NT2/D1 (cell line): ENCODE measurements at regions not wholly inside any gene's neighbourhood (a gene's known extent, or its start where the extent isn't known, plus 50 kb on each side); places are given as distances from the start of the nearest gene placed in this dataset.

Experiments
- DNase-seq: peaks from one replicate; pipeline ENCODE4 v3.0.0-alpha.2; 2011; ENCODE audit warnings: low read depth, low spot score
- H3K27me3 ChIP-seq: 2 replicates; pipeline ENCODE4 v1.6.0; 2011; ENCODE audit warnings: mild to moderate bottlenecking; ENCODE audit not compliant: insufficient read length, insufficient read depth
- H3K36me3 ChIP-seq: 2 replicates; pipeline ENCODE4 v1.6.1; 2011; ENCODE audit warnings: mild to moderate bottlenecking, low read length, mixed read lengths; ENCODE audit not compliant: insufficient read depth, insufficient read length
- H3K4me1 ChIP-seq: 2 replicates; pipeline ENCODE4 v1.5.1; 2011; ENCODE audit not compliant: insufficient read depth, insufficient read length
- H3K4me3 ChIP-seq: 2 replicates; pipeline ENCODE4 v1.5.1; 2011; ENCODE audit warnings: low read depth; ENCODE audit not compliant: insufficient read length
- H3K9ac ChIP-seq: 2 replicates; pipeline ENCODE4 v1.6.0; 2011; ENCODE audit warnings: low read depth; ENCODE audit not compliant: insufficient read length
- H3K9me3 ChIP-seq: 2 replicates; pipeline ENCODE4 v1.5.1; 2011; ENCODE audit warnings: mild to moderate bottlenecking, low read length; ENCODE audit not compliant: insufficient read depth
- SUZ12 ChIP-seq: IDR thresholded peaks from 2 replicates; pipeline ENCODE4 v1.6.1; 2011; ENCODE audit not compliant: insufficient read length, insufficient read depth; ENCODE audit errors: extremely low read depth
- YY1 ChIP-seq: IDR thresholded peaks from 2 replicates; pipeline ENCODE4 v1.6.1; 2011; ENCODE audit not compliant: insufficient read length, insufficient read depth
- ZNF274 ChIP-seq: IDR thresholded peaks from 2 replicates; pipeline ENCODE4 v1.6.1; 2011; ENCODE audit warnings: mild to moderate bottlenecking, low read depth, low read length

- Histone ChIP-seq H3K9ac (no peak overlapping the region), H3K9me3 (0 out of 2 replicates have a peak, but pooled peaks cover 4% of the 10 kb centered on the region), H3K27me3 (no peaks in the 10 kb centered on the region), H3K36me3 (no peaks in the 10 kb centered on the region), H3K4me3 (no peak overlapping the region), H3K4me1 (no peaks in the 10 kb centered on the region)
- DNase-seq = peak; percentile 42
- TF ChIP-seq YY1 (no peak), SUZ12 (no peak), ZNF274 (no peak)
Measured at GRCh38 chr7:15007507-15007906, 105.0 kb upstream of the DGKB start.

GRCh38 chr7:15005672-15006071 lies 103.1 kb upstream of the DGKB start:
- H3K27me3 ChIP-seq = no peaks in the 10 kb centered on the region
- H3K36me3 ChIP-seq = no peaks in the 10 kb centered on the region
- no peaks in the 10 kb centered on the region for H3K4me1 ChIP-seq
- 0 out of 2 replicates have a peak, but pooled peaks cover 4% of the 10 kb centered on the region for H3K9me3 ChIP-seq
- no peak for DNase-seq
- H3K9ac ChIP-seq = no peak overlapping the region
- TF ChIP-seq ZNF274 = no peak
- H3K4me3 ChIP-seq = no peak overlapping the region

- Histone ChIP-seq H3K36me3 (no peaks in the 10 kb centered on the region), H3K4me1 (no peaks in the 10 kb centered on the region), H3K9ac (no peak overlapping the region), H3K27me3 (no peaks in the 10 kb centered on the region), H3K9me3 (no peaks in the 10 kb centered on the region), H3K4me3 (no peak overlapping the region)
- no peak for DNase-seq
- TF ChIP-seq ZNF274 (no peak), SUZ12 (no peak), YY1 (no peak)
Measured at GRCh38 chr7:15000157-15000556, 97.6 kb upstream of the DGKB start.

- H3K27me3 ChIP-seq = no peaks in the 10 kb centered on the region
- no peak overlapping the region for H3K4me3 ChIP-seq
- DNase-seq = no peak
- no peaks in the 10 kb centered on the region for H3K9me3 ChIP-seq
- TF ChIP-seq SUZ12 = no peak
- no peak for TF ChIP-seq YY1
- TF ChIP-seq ZNF274 = no peak
- H3K4me1 ChIP-seq = no peaks in the 10 kb centered on the region
- no peaks in the 10 kb centered on the region for H3K36me3 ChIP-seq
- no peak overlapping the region for H3K9ac ChIP-seq
Measured at GRCh38 chr7:14999331-14999730, 96.8 kb upstream of the DGKB start.

GRCh38 chr7:14995774-14996173 lies 93.2 kb upstream of the DGKB start:
- Histone ChIP-seq H3K4me3 (no peak overlapping the region), H3K9me3 (no peaks in the 10 kb centered on the region), H3K36me3 (no peaks in the 10 kb centered on the region), H3K27me3 (no peaks in the 10 kb centered on the region), H3K4me1 (no peaks in the 10 kb centered on the region), H3K9ac (no peak overlapping the region)
- no peak for DNase-seq
- TF ChIP-seq YY1 = no peak
- no peak for TF ChIP-seq SUZ12
- no peak for TF ChIP-seq ZNF274

GRCh38 chr7:14988941-14989340 lies 86.4 kb upstream of the DGKB start:
- H3K27me3 ChIP-seq = no peaks in the 10 kb centered on the region
- TF ChIP-seq YY1 (no peak), ZNF274 (no peak), SUZ12 (no peak)
- no peaks in the 10 kb centered on the region for H3K36me3 ChIP-seq
- H3K9ac ChIP-seq = no peak overlapping the region
- H3K4me3 ChIP-seq = no peak overlapping the region
- H3K9me3 ChIP-seq = no peaks in the 10 kb centered on the region
- DNase-seq = no peak
- H3K4me1 ChIP-seq = no peaks in the 10 kb centered on the region

GRCh38 chr7:14978687-14979086 lies 76.1 kb upstream of the DGKB start:
- Histone ChIP-seq H3K9me3 (no peaks in the 10 kb centered on the region), H3K4me3 (no peak overlapping the region), H3K27me3 (no peaks in the 10 kb centered on the region), H3K36me3 (no peaks in the 10 kb centered on the region), H3K9ac (no peak overlapping the region), H3K4me1 (no peaks in the 10 kb centered on the region)
- TF ChIP-seq YY1 (no peak), ZNF274 (no peak), SUZ12 (no peak)
- no peak for DNase-seq

- H3K27me3 ChIP-seq = no peaks in the 10 kb centered on the region
- TF ChIP-seq ZNF274 (no peak), YY1 (no peak), SUZ12 (no peak)
- H3K4me1 ChIP-seq = no peaks in the 10 kb centered on the region
- H3K9me3 ChIP-seq = no peaks in the 10 kb centered on the region
- no peak overlapping the region for H3K9ac ChIP-seq
- no peaks in the 10 kb centered on the region for H3K36me3 ChIP-seq
- no peak overlapping the region for H3K4me3 ChIP-seq
- DNase-seq = no peak
Measured at GRCh38 chr7:14974688-14975087, 72.1 kb upstream of the DGKB start.
